LNCAP (cell line): ENCODE measurements at regions not wholly inside any gene's neighbourhood (a gene's known extent, or its start where the extent isn't known, plus 50 kb on each side); places are given as distances from the start of the nearest gene placed in this dataset.

Experiments used
- CTCF ChIP-seq: fragments of 450-650 bp; IDR thresholded peaks from 2 replicates; pipeline ENCODE4 v1.5.1; 2017; ENCODE audit warnings: mild to moderate bottlenecking

GRCh38 chr15:62275831-62276230, 110.7 kb upstream of the C2CD4B start:
- no peak for TF ChIP-seq CTCF

- peak; percentile 11; the same call in 1 of the 2 replicates for TF ChIP-seq CTCF
These were observed 112.8 kb upstream of the C2CD4B start for GRCh38 chr15:62277816-62278394.

GRCh38 chr15:62278534-62278933, 113.4 kb upstream of the C2CD4B start:
- TF ChIP-seq CTCF: no peak

GRCh38 chr15:62279041-62279440, 114.0 kb upstream of the C2CD4B start:
- no peak for TF ChIP-seq CTCF

- TF ChIP-seq CTCF: no peak
These were observed 115.5 kb upstream of the C2CD4B start for GRCh38 chr15:62280625-62281024.

GRCh38 chr15:62287066-62287857, 122.2 kb upstream of the C2CD4B start:
- no peak for TF ChIP-seq CTCF

GRCh38 chr15:62288361-62289017, 123.4 kb upstream of the C2CD4B start:
- TF ChIP-seq CTCF: no peak
